SU-DHL-6 (cell line): ENCODE measurements at regions not wholly inside any gene's neighbourhood (a gene's known extent, or its start where the extent isn't known, plus 50 kb on each side); places are given as distances from the start of the nearest gene placed in this dataset.
A peak's percentile ranks its signal among the peaks of the same experiment; 100 is the strongest.

Source experiments
- H2AFZ ChIP-seq: fragments of 200-600 bp; sonication (generic); 2 replicates; pipeline ENCODE4 v1.6.1; 2014; ENCODE audit warnings: low read depth, mild to moderate bottlenecking, moderate library complexity, mixed read lengths, antibody characterized with exemption, low read length; ENCODE audit not compliant: severe bottlenecking
- H3F3A ChIP-seq: fragments of 200-600 bp; shearing (Covaris generic); 2 replicates; pipeline ENCODE4 v1.6.0; 2016; ENCODE audit warnings: antibody characterized with exemption, mild to moderate bottlenecking; ENCODE audit not compliant: insufficient read depth
- H3K27ac ChIP-seq: fragments of 200-600 bp; sonication (generic); 2 replicates; pipeline ENCODE4 v1.5.1; 2016; ENCODE audit warnings: low read depth, mild to moderate bottlenecking, low read length, moderate library complexity, mixed read lengths
- H3K27me3 ChIP-seq: fragments of 200-600 bp; sonication (generic), shearing (Covaris generic); 2 replicates; pipeline ENCODE4 v1.6.0; 2014; ENCODE audit warnings: mild to moderate bottlenecking, low read length
- H3K36me3 ChIP-seq: fragments of 200-600 bp; sonication (generic); 2 replicates; pipeline ENCODE4 v1.6.1; 2014; ENCODE audit warnings: mild to moderate bottlenecking, low read length, mixed read lengths
- H3K4me2 ChIP-seq: fragments of 300-600, 200-600 bp; shearing (Covaris generic), sonication (generic); 2 replicates; pipeline ENCODE4 v1.6.0; 2014; ENCODE audit warnings: low read length, low read depth, mild to moderate bottlenecking; ENCODE audit not compliant: poor library complexity, severe bottlenecking
- H3K4me3 ChIP-seq: fragments of 200-600 bp; sonication (generic); 2 replicates; pipeline ENCODE4 v1.5.1; 2014; ENCODE audit warnings: antibody characterized with exemption, low read length, mild to moderate bottlenecking, mixed read lengths; ENCODE audit not compliant: insufficient read depth, poor library complexity, severe bottlenecking
- H3K79me2 ChIP-seq: fragments of 200-600 bp; sonication (generic); 2 replicates; pipeline ENCODE4 v1.6.1; 2014; ENCODE audit warnings: mild to moderate bottlenecking, low read length, moderate library complexity; ENCODE audit not compliant: insufficient read depth
- H3K9ac ChIP-seq: fragments of 200-600 bp; sonication (generic); 2 replicates; pipeline ENCODE4 v1.7.0; 2014; ENCODE audit warnings: mild to moderate bottlenecking, low read length
- H3K9me2 ChIP-seq: fragments of 200-600 bp; sonication (generic); replicated peaks from 2 replicates; pipeline ENCODE4 v1.6.1; 2014; ENCODE audit warnings: low read length; ENCODE audit not compliant: insufficient read depth
- H3K9me3 ChIP-seq: fragments of 200-600 bp; sonication (generic); 2 replicates; pipeline ENCODE4 v1.6.1; 2014; ENCODE audit warnings: low read length, mixed read lengths; ENCODE audit not compliant: insufficient read depth
- H4K20me1 ChIP-seq: fragments of 200-600 bp; sonication (generic); 2 replicates; pipeline ENCODE4 v1.6.1; 2014; ENCODE audit warnings: low read depth, mild to moderate bottlenecking, antibody characterized with exemption, low read length, moderate library complexity, mixed read lengths
- EZH2phosphoT487 ChIP-seq: fragments of 200-600 bp; sonication (generic), shearing (Covaris generic); conservative IDR thresholded peaks from 2 replicates; pipeline ENCODE4 v1.6.1; 2018; ENCODE audit warnings: mild to moderate bottlenecking, antibody characterized with exemption, low read length, moderate library complexity, mixed read lengths
- TF ChIP-seq, protein P1 (sequence below): fragments of 200-600 bp; sonication (generic); IDR thresholded peaks from one replicate; pipeline ENCODE4 v1.5.1; 2017; ENCODE audit warnings: antibody characterized with exemption, mild to moderate bottlenecking, low read length, moderate library complexity; ENCODE audit not compliant: insufficient read depth, poor library complexity, severe bottlenecking

DNA sequence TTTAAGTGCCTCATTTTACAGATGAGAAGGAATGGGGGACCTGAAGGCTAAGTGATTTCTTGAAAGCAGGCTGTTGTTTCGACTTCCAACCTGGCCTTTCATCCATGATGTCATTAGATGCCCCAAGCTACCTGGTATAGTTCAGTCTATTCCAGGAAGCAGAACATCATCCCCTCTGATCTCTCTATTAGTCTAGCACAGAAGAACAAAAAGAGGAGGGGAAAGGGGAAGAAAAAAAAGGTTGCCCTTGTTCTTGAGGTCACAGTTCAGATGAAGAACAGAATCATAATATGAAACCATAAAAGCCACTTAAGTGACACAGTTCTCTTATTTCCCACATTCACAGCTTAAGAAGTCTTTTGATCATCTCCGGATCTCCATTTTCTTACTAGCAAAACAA lies 386.2 kb upstream of the HNRNPA3 start:
- no peak overlapping the region for H3K9ac ChIP-seq
- H2AFZ ChIP-seq, result no peak overlapping the region
- no peak overlapping the region for H3K4me2 ChIP-seq
- no peaks in the 10 kb centered on the region for H3K9me3 ChIP-seq
- no peaks in the 10 kb centered on the region for H3K79me2 ChIP-seq
- no peak for TF ChIP-seq EZH2phosphoT487
- TF ChIP-seq, protein P1, sequence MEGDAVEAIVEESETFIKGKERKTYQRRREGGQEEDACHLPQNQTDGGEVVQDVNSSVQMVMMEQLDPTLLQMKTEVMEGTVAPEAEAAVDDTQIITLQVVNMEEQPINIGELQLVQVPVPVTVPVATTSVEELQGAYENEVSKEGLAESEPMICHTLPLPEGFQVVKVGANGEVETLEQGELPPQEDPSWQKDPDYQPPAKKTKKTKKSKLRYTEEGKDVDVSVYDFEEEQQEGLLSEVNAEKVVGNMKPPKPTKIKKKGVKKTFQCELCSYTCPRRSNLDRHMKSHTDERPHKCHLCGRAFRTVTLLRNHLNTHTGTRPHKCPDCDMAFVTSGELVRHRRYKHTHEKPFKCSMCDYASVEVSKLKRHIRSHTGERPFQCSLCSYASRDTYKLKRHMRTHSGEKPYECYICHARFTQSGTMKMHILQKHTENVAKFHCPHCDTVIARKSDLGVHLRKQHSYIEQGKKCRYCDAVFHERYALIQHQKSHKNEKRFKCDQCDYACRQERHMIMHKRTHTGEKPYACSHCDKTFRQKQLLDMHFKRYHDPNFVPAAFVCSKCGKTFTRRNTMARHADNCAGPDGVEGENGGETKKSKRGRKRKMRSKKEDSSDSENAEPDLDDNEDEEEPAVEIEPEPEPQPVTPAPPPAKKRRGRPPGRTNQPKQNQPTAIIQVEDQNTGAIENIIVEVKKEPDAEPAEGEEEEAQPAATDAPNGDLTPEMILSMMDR, result no peak
- H3K9me2 ChIP-seq, result no peaks in the 10 kb centered on the region
- no peak overlapping the region for H3K27ac ChIP-seq
- no peaks in the 10 kb centered on the region for H3F3A ChIP-seq
- no peak overlapping the region for H3K4me3 ChIP-seq
- no peaks in the 10 kb centered on the region for H4K20me1 ChIP-seq
- H3K27me3 ChIP-seq, result no peaks in the 10 kb centered on the region
- no peaks in the 10 kb centered on the region for H3K36me3 ChIP-seq

DNA sequence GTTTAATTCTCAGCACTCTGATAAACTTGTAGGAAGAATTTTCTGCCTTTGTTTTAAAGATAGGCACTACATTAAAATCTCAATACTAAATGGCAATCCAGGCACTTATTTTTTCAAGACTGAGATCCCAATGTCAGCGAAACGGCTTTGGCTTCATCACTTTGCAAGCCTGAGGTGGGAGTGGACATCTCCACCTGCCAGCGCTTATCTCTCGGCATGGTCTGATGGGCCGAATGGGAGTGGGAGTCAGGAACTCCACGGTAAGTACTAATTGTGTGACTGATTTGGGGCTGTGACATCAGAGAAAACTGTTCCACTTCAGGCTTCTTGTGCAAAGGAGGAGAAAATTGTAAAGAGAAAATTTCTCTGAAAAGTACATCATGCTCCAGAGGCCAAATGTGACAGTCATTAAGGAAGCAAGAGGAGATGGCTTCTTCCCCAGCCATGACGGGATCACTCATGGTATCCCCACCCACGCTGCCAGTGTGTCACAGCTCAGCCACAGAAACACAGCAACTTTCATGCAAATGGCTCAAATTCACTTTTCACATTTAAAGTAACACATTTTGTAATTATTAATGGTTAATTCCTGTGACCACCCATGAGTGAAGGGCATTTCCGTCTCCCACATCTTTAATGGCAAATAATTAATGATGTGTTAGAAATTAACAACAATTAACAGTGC lies 385.5 kb upstream of the HNRNPA3 start:
- H3K9ac ChIP-seq, result no peak overlapping the region
- no peak overlapping the region for H3K27ac ChIP-seq
- TF ChIP-seq EZH2phosphoT487, result no peak
- TF ChIP-seq, protein P1, result no peak
- no peak overlapping the region for H3K4me2 ChIP-seq
- H3K27me3 ChIP-seq, result no peaks in the 10 kb centered on the region
- H3K4me3 ChIP-seq, result no peak overlapping the region
- no peaks in the 10 kb centered on the region for H3K9me3 ChIP-seq
- no peaks in the 10 kb centered on the region for H3K79me2 ChIP-seq
- H4K20me1 ChIP-seq, result no peaks in the 10 kb centered on the region
- no peaks in the 10 kb centered on the region for H3K9me2 ChIP-seq
- no peak overlapping the region for H2AFZ ChIP-seq
- no peaks in the 10 kb centered on the region for H3K36me3 ChIP-seq
- no peaks in the 10 kb centered on the region for H3F3A ChIP-seq

DNA sequence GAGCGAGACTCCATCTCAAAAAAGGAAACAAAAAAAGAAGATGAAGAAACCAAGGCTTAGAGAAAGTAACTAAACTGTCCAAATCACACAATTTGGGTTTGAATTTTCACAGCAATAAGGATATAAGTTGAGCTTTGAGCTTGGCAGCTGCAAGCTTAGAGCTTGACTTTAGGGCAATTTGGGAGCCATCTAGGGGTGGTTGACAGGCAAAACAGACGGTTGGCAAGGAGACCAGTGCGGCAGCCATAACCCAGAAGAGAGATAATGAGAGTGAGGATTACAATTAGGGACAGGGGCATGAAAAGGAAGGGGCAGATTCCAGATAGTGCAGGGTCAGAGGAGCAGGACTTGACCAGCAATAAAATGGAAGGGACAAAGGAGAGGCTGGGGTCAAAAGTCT lies 382.2 kb upstream of the HNRNPA3 start:
- no peak overlapping the region for H2AFZ ChIP-seq
- H3K9me2 ChIP-seq, result no peaks in the 10 kb centered on the region
- no peak overlapping the region for H3K4me2 ChIP-seq
- H3K27me3 ChIP-seq, result no peaks in the 10 kb centered on the region
- TF ChIP-seq EZH2phosphoT487, result no peak
- TF ChIP-seq, protein P1, result peak; percentile 13
- H3F3A ChIP-seq, result no peaks in the 10 kb centered on the region
- no peak overlapping the region for H3K4me3 ChIP-seq
- no peak overlapping the region for H3K27ac ChIP-seq
- no peak overlapping the region for H3K9ac ChIP-seq
- no peaks in the 10 kb centered on the region for H3K79me2 ChIP-seq
- no peaks in the 10 kb centered on the region for H3K36me3 ChIP-seq
- H3K9me3 ChIP-seq, result no peaks in the 10 kb centered on the region
- H4K20me1 ChIP-seq, result no peaks in the 10 kb centered on the region
